ACHN (cell line): ENCODE measurements at regions not wholly inside any gene's neighbourhood (a gene's known extent, or its start where the extent isn't known, plus 50 kb on each side); places are given as distances from the start of the nearest gene placed in this dataset.

ENCODE experiments used
- DNase-seq: peaks from one replicate; pipeline ENCODE4 v3.0.0-alpha.2; 2015
- in situ Hi-C: cut with HindIII; loops from 2 replicates; pipeline ENCODE4 v1.10.0; 2017; ENCODE audit warnings: low sequenced_read_pairs, low pct_ligation_motif_present, low pct_unique_long_range_greater_than_20kb

GRCh38 chr2:150784389-150784788 lies 296.9 kb upstream of the RND3 start:
- in situ Hi-C loops = no loop called here
- DNase-seq = no peak

DNA sequence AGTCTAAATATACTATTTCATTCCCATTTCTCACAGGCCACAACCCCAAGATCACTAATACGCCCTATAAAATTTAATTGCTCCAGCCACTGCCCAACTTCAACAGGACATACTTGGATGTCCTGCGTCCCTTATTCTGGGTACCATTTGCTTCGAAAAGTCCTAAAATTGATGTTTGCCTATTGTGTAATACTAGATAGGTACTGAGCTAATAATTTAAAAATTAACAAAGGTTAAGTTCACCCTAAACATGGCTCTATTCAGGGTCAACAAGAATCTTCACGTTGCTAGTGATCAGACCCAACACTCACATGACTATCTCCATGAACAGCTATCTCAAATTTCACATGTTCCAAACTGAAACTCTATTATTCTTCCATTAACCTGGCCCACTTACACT lies 296.4 kb upstream of the RND3 start:
- in situ Hi-C loops = no loop called here

GRCh38 chr2:150783015-150783414 lies 295.5 kb upstream of the RND3 start:
- in situ Hi-C loops = no loop called here
- DNase-seq = no peak

More for the DNA sequence above, 296.4 kb upstream of the RND3 start:
- DNase-seq = no peak

GRCh38 chr2:150782613-150783012 lies 295.1 kb upstream of the RND3 start:
- in situ Hi-C loops = no loop called here
- DNase-seq = no peak

GRCh38 chr2:150781142-150781541 lies 293.7 kb upstream of the RND3 start:
- in situ Hi-C loops = no loop called here
- DNase-seq = no peak

- in situ Hi-C loops = no loop called here
- no peak for DNase-seq
Measured at GRCh38 chr2:150778828-150779227, 291.4 kb upstream of the RND3 start.

- in situ Hi-C loops = no loop called here
- DNase-seq = no peak
Measured at GRCh38 chr2:150769421-150769820, 282.0 kb upstream of the RND3 start.

DNA sequence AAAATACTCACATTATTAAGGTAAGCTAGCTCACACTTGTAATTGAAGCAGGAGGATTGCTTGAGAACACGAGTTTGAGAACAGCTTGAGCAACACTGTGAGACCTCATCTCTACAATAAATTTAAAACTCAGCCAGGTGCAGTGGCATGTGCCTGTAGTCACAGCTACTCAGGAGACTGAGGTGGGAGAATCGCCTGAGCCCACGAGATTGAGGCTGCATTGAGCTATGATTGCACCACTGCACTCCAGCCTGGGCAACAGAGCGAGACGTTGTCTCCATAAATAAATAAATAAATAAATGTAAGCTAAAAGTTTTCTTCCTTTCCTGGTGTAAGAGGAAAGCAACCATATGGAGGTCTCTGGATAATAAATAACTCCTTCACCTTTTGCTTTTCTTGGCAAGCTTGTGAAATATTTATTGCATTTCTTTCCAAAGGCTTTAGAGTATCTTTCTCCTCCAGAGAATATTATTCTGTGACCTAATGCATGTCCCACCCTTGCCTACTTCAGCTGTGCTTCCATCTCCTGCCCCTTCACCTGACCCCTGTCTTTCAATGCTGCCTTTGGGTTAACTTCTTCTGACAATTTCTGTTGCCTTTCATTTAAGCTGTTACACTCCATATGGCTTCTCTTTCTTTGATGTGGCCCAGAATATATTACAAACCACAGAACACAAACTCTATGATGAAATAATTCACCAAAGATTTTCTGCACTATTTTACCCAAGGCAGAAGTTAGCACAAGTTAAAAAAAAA lies 280.7 kb upstream of the RND3 start:
- no peak for DNase-seq
- in situ Hi-C loops = no loop called here

DNA sequence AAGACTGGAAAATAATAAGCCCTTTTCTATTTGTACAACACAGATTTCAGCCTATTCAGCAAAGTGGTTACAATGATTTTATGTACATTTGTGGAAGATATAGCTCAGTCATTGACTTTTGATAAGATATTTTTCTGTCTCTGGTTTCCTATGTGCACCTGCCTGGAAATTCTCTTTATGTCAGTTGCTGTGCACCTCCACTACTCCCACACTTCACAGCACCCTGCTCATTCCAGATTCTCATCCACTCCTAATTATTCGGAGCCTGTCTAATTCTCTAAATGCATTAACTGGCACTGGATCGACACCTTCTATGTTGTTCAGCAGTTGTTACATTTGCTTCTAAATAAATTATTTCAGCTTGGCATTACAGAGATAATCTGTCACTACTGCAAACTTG lies 275.1 kb upstream of the RND3 start:
- DNase-seq = no peak
- in situ Hi-C loops = no loop called here

- in situ Hi-C loops = no loop called here
- DNase-seq = no peak
Measured at GRCh38 chr2:150759531-150759930, 272.1 kb upstream of the RND3 start.

DNA sequence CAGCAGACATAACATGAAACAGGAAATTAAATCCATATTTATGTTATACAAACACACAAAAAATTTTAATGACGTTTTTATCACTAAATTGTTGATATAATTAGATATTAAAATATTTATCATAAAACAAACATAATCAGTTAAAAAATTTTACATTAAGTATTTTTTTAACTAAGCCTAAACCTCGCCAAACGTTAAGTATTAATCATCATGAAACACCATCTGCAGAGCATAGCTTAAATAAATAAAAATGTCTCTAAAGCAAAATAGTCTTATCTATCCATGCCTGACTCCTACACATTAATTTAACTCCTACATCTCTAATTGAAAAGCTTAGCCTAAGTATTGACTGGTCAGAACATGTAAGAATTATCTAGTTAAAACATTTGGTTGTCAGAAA lies 271.6 kb upstream of the RND3 start:
- no peak for DNase-seq
- in situ Hi-C loops = no loop called here

DNA sequence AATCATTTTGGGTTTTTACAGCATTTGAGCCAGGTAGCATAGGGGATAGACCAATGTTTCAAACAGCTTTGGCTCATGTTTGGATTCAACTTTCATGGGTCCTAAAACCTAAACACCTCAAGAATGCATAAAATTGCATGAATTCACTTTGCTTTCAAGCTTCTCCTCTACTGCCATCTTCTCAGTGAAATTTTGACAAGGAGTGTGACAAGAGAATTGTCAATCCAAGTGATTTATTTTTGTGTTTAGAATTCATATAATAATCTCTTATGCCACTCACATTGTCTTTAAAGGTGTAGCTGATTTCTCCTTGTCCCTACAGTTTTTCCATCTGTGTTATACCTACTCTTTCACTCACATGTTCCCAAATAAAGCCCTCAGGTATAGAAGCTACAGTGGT lies 264.8 kb upstream of the RND3 start:
- no peak for DNase-seq
- in situ Hi-C loops = no loop called here

- in situ Hi-C loops = no loop called here
- DNase-seq = no peak
Measured at GRCh38 chr2:150750720-150751119, 263.3 kb upstream of the RND3 start.

GRCh38 chr2:150742094-150742493 lies 254.6 kb upstream of the RND3 start:
- DNase-seq = no peak
- in situ Hi-C loops = no loop called here

DNA sequence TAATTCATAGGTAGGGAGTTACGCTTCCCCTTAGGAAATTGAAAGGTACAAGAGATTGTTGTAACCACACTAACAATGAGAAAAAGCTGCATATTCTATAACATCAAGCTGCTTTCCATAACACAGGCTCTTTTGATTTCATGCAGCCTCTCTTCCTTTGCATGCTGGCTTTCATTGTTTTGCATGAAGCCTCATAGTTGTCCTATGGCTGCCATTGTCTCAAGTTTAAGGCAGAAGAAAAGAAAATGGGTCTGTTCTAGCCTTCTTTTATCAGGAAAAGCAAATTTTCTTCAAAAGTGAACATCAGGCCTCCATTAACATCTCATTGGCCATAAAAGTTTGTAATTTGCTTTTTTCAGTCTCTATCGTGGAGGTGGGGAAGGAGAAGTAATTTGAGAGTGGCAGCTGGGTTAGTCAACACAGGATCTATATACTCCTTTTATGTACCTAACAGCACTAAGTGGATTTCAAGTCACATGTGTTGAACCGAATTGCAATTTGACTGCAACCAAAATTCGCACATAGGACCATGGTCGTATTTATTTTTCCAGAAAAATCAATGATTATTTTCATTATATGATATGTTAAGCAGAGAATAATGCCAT lies 248.5 kb upstream of the RND3 start:
- DNase-seq = no peak
- in situ Hi-C loops = no loop called here

DNA sequence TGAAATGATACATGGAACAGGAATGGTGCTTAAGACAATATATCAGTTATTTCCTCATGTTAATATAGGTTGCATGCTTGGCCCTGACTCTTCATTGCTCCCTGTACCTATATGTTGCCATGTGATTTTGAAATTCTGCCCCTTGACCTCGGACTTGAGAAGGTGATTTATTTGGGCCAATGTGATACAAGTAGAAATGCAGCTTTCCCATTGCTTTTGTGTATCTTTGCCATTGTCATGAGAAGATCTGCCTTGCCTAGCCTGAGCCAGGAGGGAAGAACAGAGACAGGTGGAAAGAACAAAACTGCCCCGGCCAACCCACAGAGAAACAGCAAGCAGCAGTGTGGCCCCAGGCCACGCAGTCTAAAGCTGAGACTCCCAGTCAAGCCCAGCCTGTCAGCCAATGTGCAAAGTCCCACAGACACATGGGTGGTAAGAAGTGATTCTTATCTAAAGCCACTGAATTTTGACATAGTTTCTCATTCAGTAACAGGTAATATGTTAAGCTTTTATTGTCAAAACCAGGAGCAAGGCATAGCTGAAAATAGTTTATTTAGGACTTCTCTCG lies 245.7 kb upstream of the RND3 start:
- in situ Hi-C loops = no loop called here
- DNase-seq = no peak

DNA sequence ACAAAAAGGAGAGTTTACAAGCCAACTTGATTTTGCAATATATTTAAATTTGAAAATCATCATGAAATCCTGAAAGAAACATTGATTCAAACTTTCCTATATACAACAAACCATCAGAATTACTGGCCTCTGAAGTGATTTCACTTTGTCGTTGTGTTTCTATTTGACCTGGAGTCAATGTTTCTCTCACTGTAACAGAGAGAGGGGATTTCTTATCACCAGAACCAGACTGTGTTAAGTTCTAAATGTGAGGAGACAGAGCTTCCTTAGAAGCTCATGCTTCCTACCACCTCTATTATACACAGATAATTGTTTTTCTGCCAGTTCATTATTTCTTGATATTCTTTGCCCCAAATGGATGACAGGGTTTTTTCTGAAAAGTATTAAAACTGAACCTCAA lies 245.0 kb upstream of the RND3 start:
- DNase-seq = no peak
- in situ Hi-C loops = no loop called here

- in situ Hi-C loops = no loop called here
- peak; percentile 45 for DNase-seq
Measured at GRCh38 chr2:150732064-150732463, 244.6 kb upstream of the RND3 start.

- no peak for DNase-seq
- in situ Hi-C loops = no loop called here
Measured at GRCh38 chr2:150729495-150729955, 242.1 kb upstream of the RND3 start.

DNA sequence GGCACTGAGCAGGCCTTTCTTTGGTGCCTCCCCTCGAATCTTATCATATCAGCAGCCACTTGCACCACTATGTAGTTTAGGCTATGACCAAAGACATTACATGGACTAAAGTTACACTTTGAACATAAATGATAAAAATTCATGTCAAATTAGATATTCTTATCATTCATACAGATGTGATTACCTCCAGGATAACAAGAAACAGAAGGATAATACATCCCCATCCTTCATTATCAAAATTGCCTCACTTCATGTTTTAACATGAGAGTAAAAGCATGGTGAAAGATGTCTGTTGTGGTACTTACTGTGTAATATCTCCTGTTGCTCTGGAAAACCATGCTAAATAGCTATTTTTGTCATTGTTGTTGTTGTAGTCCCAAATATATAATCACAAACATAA lies 230.8 kb upstream of the RND3 start:
- no peak for DNase-seq
- in situ Hi-C loops = no loop called here
